ENCODE measurements at regions not wholly inside any gene's neighbourhood (a gene's known extent, or its start where the extent isn't known, plus 50 kb on each side); places are given as distances from the start of the nearest gene placed in this dataset.

DNA sequence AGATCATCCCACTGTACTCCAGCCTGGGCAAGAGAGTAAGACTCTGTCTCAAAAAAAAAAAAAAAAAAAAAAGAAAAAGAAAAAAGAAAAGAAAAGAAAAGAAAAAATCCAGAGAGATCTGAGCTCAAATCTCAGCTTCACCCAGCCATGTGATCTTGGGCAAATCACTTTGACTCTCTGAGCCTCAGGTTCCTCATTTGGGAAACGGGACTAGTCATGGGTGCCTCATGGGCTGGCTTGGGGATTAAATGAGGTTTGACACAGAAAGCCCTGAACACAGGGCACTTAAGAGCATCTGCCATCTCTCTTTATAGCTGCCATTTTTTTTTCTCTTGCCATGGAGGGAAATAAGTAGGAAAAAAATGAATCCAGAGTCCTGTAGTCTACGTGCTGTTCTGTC, 86.2 kb upstream of the MYL2 start:
- DNase-seq = peak; percentile 57 to 81 (median 70)

DNA sequence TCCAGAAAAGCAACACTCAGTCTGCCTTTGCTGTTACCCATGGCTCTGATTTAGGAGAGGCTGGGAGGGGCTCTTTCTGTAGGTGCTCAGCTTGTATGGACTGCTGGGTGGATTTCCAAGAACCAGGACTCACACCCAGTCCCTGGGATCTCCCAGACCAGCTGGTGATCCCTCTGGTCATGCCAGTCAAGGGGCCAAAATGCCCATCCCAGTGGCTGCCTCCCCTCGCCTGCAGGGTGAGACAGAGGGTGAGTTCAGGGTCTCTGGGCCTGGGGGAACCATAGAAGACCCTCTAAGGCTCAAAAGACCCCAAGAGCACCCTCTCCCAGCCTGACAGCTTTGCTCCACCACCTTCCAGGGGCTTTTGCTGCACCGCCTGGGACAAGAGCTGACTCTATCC, 78.6 kb upstream of the MYL2 start:
- DNase-seq = no peak

DNA sequence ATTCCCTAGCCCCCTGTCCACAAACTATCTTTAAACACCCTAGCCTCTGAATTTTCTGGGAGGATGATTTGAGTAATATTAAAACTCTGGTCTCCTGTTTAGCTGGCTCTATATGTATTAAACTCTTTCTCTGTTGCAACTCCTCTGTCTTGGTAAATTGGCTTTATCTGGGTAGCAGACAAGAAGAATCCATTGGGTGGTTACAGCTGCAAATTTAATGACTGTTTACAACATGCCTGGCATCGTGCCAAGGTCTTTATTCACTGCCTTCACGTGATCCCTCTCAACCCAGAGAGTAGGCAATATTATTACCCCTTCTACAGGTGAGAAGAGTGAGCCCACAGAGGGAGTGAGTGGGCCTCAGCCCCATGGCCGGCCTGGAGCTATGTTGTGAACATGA, 77.8 kb upstream of the MYL2 start:
- DNase-seq = peak in 1 of 4 experiments; percentile 8

DNA sequence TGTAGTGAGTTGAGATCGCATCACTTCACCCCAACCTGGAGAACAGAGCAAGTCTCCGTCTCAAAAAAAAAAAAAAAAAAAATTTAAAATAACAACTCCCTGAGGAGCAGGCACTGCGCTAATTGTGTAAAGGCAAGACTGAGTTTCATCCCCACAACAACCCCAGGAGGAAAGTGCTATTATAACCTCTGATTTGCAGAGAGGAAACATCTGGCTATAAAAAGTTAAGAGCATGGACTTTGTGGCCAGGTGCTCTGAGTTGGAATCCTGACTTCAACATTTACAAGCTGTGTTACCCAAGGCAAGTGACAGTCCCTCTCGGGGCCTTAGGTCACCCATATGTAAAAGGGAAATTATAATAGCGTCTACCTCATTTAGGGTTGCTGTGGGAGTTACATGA, 76.0 kb upstream of the MYL2 start:
- DNase-seq = no peak

DNA sequence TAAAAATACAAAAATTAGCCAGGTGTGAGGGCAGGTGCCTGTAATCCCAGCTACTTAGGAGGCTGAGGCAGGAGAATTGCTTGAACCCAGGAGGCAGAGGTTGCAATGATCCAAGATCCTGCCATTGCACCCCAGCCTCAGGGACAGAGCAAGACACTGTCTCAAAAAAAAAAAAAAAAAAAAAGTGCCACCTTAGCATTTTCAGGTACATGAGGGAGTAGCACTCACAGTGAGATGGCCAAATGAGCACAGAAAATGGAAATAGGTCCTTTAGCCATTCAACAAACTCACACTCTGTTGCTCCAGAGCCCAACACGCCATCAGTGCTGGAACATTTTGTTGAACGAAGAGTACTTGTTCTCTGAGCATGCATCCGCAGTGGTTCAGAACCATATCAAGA, 75.2 kb upstream of the MYL2 start:
- no peak for DNase-seq

DNA sequence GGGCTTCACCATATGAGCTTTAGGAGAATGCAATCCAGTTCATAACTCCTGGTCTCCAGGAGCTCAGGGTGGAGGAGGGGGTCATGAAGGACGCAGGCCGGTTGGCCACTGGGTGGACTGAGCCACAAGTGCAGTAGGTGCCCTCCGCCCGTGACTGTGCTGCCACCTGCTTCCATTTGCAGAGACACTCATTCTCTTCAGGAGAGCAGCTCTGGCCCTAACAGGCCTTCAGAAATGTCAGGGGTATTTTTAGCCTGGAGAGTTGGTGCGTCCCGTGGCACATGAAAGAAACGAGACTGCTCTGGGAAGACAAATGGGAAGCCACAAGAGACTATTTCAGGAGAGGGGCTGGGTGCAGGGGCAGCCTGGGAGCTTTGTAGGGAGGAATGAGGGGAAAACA, 74.6 kb upstream of the MYL2 start:
- DNase-seq = no peak

DNA sequence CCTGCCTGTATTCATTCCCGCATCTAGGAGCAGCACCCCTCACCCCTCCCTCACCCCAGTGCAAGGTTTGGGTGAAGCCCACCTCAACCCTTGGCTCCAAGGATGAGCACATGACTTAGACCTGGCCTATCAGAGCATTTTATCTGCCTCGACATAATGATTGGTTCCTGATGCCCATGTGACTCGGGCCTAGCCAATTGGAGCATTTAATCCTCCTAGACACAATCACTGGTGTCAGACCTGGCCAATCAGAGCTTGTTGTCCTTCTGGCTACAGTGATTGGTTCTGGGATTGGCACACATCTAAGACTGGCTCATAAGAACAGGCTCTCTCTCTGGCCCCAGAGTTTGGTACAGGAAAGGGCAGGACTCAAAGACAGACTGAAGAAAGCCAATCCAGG, 73.1 kb upstream of the MYL2 start:
- no peak for DNase-seq

DNA sequence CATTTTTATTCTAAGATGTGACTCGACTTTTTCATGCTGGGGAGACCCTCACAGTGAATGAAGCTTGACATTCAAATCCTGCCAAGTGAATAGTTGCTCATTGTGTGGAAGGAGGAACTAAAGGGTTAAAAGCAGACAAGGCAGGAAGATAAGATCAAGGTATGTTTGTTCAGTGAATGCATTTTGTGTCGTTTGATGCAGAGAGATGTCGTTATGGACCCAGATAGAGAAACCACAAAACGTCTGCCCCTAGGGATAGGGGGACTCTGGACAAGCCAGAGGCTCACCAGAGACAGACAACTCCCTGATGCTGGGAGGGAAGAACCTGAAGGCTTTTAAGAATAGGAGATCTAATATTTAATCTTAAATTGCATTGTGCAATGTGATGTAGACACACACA, 72.5 kb upstream of the MYL2 start:
- DNase-seq = no peak

DNA sequence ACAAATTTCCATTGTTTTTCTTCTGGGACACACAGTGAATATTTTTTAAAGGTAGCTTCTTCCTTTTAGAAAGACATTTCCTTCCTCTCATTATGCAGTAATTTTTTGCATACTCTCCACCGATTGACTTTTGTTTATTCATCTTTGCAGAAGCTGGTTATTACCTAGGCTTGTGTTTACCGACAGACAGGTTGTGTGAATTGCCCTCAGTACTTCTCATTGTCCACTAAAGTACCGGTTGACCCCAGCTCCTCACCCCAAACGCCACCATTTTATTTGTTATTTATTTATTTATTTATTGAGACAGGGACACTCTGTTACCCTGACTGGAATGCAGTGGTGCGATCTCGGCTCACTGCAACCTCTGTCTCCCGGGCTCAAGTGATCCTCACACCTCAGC, 63.4 kb upstream of the MYL2 start:
- DNase-seq = no peak

DNA sequence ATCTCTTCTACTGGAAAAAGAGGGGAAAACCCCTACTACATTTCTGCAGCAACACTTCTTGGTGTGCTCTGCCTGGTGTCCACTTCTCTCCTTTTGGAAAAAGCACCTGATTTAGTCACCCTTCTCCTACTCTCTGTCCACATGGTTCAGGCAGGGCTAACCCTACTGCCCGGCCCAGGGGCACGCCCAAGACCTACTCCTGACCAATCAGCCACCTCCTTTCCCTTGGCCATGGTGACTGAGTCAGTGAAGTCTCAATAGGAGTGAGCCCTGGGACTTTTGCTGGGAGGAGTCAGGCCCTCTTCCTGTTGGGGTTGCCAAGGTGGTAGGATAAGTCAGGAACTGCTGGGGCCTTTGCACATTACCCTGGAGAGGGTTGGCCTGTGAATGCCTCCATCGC, 52.5 kb upstream of the MYL2 start:
- DNase-seq = no peak

DNA sequence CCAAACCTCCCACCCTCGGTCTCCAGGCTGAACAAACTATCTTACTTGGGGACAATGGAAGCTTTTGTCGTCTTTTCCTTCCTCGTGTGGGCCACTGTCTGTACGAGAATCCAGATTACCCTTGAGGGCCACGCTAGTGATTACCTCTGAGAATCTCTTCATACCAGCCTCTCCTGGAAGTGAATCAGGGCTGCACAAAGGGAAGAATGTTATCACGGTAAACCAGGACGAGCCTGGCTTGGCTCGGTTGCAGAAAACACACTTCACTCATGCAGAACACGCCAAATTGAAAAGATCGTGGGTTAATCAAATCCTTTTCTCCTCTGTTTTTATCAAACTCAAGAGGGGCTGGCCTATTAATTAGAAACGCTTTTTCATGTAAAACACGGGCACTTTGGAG, 51.6 kb upstream of the MYL2 start:
- DNase-seq = no peak

DNA sequence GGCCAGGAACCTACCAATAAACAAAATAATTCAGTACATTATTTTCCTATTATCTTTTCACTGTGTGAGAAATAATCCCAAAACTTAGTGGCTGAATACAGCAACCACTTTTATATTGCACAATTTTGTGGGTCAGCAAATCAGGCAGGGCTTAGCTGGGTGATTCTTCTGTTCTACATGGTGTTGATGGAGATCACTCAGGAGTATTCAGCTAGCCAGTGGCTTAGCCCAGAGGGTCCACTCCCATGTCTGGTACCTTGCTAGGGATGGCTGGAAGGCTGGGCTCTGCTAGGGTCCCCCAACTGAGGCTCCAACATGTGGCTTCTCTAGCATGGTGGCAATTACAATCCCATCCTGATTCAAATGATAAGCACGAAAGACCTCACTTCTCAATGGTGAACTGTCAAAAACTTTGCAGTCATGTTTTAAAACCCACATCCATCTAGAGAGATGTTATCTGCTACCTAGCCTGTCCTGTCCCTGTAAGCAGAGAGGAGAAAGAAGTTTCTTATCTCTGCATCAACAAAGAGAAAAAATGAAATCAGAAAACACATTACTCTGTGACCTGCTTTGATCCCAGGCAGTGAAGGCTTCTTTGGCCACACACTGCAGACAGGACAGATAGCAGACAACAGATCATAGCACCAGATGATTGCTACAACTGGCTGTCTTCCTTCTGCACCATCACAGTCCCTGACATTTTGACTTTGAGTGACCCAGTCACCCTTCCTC, 51.0 kb upstream of the MYL2 start:
- DNase-seq = no peak

Measured in suppressor macrophage (primary cell).